HG03045 (cell line): ENCODE measurements at regions not wholly inside any gene's neighbourhood (a gene's known extent, or its start where the extent isn't known, plus 50 kb on each side); places are given as distances from the start of the nearest gene placed in this dataset.
"Not testable (repeated sequence)": the region's sequence is repeated elsewhere in the genome, so short reads cannot be mapped to it uniquely, and the experiment has no call there.

ENCODE experiments used
- ATAC-seq: cut with Tn5 transposase; IDR thresholded peaks from one replicate; pipeline ENCODE4 v1.9.1; 2021; ENCODE audit warnings: mild to moderate bottlenecking, moderate library complexity; ENCODE audit not compliant: unreplicated experiment

DNA sequence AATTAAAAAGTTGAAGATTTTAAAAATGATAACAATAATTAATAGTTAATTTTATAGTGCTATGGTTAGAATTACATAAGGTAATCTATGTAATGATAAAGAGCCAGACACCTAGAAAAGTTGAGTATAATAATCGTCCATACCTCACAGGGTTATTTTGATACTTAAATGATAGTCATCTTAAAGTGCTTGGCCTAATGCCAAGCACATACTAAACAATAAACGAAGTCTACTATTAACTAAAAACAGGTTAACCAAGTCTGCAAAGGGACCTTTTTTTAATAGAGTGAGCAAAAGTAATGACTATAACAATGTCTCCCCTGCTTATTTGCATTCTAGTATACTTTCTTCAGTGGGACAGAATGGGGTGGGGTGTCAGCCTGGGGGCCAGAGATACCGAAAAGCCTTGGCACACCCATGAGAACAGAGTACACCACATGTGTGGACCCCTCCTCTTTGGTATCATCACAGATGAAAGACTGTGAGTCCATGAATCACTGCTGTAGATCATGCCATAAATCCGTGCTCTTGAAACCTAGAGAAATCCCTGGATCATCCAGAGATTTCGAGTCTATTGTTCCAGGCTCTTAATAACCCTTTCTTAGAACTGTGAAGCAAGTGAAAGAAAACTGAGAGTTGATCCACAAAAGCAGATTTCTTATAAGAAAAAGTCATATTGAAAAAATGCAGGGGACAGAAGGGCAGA, 249.5 kb downstream of the PRELID2 start:
- no peak for ATAC-seq

DNA sequence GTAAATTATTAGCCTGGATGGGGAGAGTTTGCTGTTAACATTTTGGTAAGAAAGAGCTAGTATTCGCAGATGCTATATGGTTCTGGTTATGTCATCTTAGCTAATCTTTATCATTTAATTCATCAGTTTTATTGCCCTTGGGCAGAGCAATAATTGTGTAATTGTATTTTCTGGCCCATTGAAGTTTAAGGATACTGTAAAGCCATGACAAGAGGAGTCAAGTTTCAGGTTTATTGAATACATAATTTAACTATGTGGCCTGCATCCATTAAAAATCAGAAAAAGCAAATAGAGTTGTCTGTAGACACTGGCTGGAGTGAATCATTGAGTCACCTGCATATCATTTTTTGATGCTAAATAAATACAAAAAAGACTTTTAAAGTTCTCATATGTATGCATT, 255.8 kb downstream of the PRELID2 start:
- ATAC-seq, result no peak

DNA sequence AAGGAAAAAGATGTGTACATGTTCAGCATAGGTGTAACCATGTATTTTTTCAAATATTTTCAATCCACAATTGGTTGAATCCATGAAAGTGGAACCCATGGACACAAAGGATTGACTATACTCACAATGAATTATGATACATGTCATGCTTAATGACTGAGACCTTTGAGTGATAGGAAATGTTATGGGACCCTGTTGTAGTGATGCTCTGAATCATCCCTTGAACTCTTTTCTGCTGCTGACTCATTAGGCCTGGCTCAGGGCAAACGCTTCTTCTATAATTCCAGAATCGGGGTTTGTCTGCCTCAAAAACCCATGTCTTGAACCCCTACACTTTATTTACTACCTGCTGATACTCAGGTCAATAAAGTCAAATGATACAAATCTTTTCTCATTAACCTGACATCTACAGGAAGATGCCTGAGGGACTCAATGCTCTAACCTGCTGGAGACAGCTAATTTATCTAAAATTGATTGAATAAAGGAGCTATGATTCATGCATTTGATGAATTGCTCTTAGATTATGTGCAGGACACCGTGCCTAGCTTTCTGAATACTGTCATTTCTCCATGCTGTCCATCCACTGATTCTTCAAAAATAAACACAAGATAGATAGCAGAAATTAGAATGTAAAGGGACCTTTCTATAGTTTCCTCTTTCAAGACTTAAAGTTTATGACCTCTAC, 260.1 kb downstream of the PRELID2 start:
- ATAC-seq, result no peak

DNA sequence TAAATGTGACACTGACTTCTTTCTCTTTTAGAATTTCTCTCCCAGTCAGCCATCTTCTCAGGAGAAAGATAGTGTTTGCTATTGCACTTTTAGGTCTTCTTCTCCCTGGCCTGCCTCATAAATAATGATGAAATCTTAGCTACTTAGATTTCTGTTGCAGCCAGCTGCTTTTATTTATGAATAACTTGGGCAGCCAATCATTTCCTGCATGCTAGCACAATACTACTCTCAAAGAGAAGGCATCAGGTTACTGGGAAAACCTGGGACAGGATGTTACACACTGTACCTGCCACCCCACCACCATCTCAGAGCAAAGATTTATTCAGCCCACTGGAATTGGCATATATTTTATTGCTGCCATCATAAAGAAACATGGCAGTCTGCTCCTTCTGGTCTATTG, 266.6 kb downstream of the PRELID2 start:
- ATAC-seq, result no peak

DNA sequence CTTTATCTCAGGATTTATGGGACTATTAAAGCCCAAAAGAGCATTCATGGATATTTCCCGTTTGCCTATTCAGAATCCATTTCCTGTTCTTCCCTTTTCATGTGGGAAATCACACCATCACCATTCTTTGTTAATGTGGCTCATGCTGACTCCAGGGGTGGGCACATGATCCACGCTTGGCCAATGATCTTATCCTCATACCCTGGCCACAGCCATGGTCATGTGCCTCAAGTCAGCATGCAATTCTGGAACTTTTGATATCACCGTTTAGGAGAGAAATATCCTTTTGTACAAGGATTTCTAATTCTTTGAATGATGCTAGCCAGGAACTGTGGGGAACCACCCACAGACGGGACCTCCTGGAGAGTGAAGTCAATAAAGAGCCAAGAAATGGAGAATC, 272.2 kb downstream of the PRELID2 start:
- no peak for ATAC-seq

DNA sequence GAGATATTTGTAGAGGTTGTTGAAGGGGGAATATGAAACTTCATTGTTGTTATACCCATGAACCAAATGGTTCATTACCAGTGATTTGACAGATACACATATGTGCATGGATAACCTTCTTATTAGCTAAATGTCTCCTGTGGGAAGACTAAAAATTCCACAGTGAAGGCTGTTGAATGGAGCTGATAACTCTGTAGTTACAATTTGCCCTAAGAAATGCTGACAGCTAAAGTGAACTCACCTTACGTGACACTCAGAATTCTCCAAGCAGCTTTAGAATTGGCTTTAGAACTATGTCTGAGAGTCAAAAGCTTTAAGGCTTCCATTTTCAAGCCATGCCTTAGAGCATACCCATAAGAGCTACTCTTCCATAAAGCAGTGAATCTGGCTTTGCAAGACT, 276.9 kb downstream of the PRELID2 start:
- ATAC-seq, result no peak

DNA sequence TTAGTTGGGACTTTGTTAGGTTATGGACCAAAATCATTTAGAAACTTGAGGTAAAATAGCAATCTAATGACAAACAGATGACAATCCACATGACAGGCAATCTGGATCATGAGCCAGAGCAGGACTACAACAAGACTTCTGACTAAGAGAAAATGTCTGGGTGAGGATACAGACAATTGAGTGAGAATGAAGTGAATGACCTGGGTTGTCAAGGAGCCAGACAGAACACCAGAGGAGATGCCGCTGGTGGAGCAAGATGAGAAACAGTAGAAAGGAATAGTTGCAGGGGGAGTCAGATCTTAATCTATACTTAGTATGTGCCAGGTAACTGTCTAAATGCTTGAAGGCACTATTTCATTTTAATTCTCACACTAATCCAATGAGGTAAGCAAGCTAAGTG, 277.8 kb downstream of the PRELID2 start:
- no peak for ATAC-seq

DNA sequence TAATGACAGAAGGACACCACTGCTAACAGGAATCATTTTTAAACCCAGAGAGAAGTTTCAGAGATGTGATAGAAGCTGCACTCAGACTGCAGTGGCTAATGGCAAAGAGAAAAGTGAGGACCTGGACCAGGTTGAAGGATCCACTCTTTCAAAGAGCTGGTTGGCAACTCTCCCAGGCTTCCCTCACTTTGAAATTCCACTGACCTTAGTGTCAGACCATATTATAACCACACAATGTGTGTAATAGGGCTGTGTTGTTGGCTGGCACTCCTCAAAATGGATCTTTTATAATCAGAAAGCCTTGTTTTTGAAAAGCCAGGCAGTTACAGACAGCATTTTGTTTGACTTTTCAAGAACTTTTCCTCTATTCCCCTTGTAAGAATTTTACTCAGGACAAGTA, 280.7 kb downstream of the PRELID2 start:
- no peak for ATAC-seq

DNA sequence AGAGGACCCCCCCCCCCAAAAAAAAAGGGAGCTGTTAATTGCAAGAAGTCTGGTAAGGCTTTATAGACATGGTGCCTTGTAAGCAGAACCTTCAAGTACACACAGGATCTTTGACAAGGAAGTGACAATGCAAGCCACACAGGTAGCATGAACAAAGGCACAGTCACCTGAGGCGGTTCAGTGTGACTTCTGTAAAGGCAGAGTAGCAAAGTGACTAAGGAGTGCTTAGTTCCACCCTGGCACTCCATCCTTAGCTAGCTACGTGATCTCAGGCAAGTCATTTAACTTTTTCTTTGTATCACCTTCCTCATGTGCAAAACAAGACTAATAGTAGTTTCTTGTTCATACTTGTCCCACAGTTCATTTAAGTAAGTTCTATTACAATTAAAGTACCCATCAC, 282.0 kb downstream of the PRELID2 start:
- no peak for ATAC-seq

DNA sequence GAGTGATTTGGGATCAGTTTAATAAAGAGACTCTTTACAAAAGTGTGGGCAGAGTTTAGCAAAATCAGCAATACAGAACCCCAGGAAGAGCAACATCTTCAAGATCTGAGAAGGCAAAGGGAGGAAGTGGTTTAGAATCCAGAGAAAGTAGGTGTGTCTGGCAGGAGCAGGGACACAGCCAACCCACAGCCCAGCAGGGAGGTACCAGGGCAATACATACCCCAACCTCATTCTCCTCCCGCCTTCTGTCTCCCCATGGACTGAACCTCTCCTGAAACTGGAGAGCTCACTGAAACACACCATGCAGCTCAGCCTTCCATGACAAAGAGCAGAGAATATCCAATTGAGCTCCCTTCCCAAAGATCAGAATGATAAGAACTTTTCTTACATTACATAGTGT, 283.4 kb downstream of the PRELID2 start:
- no peak for ATAC-seq

DNA sequence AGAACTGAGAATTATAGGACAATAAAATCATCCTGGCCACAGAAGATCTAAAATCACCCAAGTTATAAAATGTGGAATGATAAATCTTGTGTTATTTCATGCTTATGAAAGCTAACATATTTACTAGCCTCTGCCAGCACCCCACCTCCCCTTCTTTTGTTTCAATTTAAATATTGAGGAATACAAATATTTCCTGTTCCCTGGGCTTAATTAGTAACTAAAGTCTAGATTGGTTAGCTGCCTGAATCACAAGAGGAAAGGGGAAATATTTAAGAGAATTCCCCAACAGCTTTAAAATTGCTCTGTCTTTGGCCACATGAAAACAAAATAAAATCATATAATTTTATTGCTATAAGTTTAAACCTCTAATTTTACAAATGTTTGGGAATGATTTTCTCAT, 287.0 kb downstream of the PRELID2 start:
- ATAC-seq, result no peak

DNA sequence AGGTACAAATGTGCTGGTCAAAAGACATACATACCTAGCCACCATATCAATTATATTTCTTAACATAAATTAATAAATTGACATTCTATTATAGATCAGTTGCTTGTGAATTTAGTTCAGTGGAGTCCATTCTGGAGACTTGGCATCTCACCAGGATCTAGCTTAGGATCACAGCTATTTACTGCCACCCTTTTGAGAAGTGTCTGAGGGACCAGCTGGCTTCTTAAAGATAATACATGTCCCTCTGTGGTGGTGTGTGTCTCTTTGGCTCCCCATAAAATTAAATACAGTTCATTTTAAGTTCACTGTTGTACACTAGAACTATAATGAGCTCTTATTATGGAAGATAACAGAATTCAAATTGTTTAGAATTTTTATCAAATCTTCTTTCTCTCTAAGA, 290.7 kb downstream of the PRELID2 start:
- no peak for ATAC-seq

DNA sequence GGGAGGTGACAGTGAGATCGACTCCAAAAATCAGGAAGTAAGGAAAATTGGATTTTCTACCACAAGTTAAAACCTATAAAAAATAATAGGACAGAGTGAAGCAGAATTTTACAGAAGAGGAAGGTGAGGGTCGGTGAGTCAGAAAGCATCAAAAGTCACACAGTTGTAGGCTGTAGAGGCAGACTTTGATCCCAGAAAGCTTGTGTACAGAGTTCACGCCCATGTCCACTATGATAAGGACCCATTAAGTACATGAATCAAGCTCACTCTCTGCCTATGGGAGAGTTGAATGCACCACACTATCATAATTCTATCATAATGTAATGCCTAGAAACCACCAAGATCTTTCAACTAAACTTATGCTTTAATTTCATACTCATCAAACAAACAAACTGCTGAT, 291.2 kb downstream of the PRELID2 start:
- no peak for ATAC-seq

DNA sequence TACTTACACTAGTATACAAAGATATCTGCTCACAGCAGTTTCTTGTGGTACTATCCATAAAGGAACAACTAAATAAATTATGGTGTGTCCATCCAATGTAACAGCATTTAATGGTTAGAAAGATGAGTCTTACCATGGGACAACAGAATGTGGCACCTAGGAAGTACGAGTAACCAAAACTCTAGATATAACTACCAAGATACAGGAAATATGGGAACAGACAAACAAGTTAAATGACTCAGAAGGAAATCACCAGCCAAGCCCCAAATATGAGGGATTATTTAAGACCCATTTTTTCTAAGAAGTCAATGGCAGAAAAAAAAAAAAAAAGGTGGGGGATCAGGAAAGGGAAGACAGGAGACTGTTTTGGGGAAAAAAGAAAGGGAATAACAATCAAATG, 294.8 kb downstream of the PRELID2 start:
- ATAC-seq, result no peak

DNA sequence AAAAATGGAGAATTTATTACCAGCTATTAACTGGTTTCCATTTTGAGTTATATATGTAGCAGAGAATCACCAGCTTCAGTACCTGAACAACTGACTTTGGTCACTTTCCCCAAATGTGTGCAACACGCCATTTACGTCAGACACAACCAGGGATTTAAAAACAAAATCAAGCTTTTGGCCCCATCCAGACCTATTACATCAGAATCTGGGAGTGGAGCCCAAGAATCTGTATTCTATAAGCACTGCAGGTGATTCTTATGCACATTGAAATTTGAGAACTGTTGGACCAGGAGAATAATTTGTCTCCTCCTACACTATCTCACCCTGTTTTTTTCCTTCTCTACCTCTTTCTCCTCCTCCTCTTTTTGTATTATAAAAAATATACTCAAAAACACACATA, 295.9 kb downstream of the PRELID2 start:
- no peak for ATAC-seq

DNA sequence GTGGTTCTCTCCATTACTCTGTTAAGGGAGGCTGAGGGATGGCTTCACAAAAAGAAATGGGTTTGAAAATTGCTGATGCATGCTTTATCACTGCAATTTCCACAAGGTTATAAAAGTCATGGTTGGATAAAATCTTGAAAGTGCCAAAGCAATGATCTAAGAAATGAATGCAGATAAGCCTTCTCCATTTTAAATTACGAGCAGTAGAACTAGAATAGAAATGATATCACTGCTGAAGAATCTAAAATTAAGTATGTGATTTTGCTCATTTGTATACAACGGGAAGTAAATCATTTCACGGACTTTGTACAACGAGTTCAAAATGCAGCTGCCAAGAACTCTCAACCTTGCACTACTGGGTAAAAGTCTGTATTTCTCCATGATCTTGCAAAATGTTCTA, 299.0 kb downstream of the PRELID2 start:
- ATAC-seq, result no peak

DNA sequence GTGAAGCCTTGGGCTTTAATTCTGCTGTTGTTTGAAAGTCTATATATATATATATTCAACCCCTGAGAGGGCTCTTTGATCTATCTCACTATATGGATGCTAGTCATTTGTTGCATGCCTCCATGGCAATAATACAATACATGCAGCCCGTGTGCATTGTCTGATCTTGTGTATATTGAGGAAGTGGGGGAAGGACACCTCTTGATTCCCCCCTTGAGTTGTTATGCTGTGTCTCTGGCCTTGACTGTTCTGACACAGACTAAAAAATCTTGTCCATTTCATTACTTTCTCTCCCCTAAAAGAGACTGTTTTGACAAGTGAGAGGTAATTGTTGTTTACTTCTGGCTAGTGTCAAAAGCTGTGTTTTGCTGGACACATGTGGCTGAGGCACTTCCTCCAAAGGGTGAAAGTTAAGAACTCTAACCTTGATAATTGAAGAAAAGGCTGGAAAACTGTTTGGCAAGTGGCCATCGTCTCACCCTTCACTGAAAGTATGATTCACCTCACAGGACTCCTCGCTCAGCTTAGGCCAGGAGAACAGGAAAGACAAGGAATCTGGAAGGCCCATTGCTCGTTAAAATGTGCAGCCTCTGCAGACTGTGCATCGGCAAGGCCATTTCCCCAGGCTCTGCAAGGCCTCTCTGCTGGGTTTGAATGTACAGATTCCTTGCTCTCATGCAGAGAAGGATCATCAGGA, 304.0 kb downstream of the PRELID2 start:
- no peak for ATAC-seq

DNA sequence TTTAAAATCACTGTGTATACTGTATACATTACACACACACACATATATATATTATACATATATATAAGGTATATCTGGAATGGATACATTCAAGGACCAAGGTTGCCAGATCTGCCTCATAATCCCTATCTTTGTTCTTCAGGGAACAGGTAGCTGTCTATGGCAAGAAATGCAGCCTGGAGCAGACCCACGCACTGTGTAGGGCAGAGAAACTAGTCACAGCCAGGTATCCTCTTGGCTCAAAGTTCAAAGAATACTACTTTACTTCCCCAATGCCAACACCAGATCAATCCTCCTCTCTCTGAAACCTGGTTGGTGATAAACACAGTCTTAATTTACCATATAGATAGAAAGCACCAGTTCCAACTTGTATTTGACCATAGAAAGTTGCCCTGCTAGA, 313.6 kb downstream of the PRELID2 start:
- no peak for ATAC-seq

DNA sequence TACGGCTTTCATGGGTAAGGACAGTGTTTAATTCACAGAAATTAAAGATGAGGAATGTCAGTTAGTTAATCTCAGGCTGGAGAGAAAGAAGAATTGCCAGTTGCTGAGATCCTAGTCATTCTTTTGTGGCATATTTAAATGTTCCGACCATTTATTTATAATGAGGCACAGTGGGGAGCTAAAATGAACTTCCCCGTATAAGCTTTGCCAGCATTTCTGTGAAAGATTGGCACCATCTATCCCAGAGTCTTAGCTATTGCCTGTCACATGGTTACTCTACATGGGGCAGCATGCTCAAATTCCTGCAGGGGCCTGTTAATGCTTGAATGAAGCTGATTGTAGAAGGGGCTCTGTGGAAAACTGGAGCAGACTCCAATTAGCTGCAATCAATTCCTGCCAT, 314.1 kb downstream of the PRELID2 start:
- ATAC-seq, result no peak

DNA sequence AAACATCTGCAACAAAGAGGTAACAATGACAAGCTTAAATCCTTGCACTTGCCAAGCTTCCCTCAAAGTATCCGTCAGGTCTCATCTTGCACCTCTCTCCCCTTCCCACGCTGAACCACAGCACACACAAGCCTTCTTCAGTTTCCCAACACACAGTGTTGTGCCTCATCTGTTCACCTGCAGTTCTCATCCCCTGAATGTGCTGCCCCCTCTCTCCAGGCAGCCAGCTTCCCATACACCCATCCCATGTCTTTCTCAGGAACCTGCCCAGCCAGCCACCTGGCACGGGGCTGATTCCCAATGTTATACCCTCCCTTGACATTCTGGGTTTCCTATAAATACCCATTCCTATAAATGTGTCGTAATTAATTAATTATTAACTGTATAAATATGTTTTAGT, 314.8 kb downstream of the PRELID2 start:
- no peak for ATAC-seq

DNA sequence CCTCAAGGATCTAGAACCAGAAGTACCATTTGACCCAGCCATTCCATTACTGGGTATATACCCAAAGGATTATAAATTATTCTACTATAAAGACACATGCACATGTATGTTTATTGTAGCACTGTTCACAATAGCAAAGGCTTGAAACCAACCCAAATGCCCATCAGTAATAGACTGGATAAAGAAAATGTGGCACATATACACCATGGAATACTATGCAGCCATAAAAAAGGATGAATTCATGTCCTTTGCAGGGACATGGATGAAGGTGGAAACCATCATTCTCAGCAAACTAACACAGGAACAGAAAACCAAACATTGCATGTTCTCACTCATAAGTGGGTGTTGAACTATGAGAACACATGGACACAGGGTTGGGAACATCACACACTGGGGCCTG, 317.6 kb downstream of the PRELID2 start:
- not testable (repeated sequence) for ATAC-seq

DNA sequence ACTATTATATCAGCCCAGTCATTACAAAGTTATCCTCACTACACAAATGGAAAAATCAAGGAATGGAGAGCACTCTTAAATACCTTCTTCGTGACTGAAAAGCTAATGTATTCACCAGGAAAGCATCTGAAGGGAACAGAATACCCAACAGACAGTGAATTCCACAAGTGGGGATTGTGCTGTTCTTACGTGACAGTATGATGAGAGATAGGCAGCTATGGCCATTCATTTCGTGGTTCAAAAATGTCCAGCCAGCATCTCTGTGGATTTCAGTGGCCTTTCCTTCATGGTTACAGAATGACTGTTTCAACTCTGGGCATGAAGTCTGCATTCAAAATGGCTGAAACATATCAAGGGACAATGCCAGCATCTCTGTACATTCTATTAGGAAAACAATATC, 323.8 kb downstream of the PRELID2 start:
- ATAC-seq, result no peak
